D721Med (cell line): ENCODE measurements at regions not wholly inside any gene's neighbourhood (a gene's known extent, or its start where the extent isn't known, plus 50 kb on each side); places are given as distances from the start of the nearest gene placed in this dataset.

Experiments used
- DNase-seq: peaks from one replicate; pipeline ENCODE4 v3.0.0; 2011; ENCODE audit warnings: low spot score; ENCODE audit not compliant: insufficient read length
- FAIRE-seq: peaks from 2 replicates; lab custom pipeline; 2011; peaks lifted over from hg19 to GRCh38; lab: Jason Lieb, UNC
- TF ChIP-seq, protein P1 (sequence below): IDR thresholded peaks from 2 replicates; pipeline ENCODE4 v1.5.1; 2012; ENCODE audit warnings: mild to moderate bottlenecking, control low read depth; ENCODE audit not compliant: insufficient read depth; ENCODE audit errors: missing control alignments

- TF ChIP-seq, protein P1, sequence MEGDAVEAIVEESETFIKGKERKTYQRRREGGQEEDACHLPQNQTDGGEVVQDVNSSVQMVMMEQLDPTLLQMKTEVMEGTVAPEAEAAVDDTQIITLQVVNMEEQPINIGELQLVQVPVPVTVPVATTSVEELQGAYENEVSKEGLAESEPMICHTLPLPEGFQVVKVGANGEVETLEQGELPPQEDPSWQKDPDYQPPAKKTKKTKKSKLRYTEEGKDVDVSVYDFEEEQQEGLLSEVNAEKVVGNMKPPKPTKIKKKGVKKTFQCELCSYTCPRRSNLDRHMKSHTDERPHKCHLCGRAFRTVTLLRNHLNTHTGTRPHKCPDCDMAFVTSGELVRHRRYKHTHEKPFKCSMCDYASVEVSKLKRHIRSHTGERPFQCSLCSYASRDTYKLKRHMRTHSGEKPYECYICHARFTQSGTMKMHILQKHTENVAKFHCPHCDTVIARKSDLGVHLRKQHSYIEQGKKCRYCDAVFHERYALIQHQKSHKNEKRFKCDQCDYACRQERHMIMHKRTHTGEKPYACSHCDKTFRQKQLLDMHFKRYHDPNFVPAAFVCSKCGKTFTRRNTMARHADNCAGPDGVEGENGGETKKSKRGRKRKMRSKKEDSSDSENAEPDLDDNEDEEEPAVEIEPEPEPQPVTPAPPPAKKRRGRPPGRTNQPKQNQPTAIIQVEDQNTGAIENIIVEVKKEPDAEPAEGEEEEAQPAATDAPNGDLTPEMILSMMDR: no peak
- DNase-seq: no peak
- FAIRE-seq: no peak
These were observed 67.2 kb downstream of the MAF start for GRCh38 chr16:79533292-79533691.

GRCh38 chr16:79532785-79533184 is 67.8 kb downstream of the MAF start:
- no peak for FAIRE-seq
- TF ChIP-seq, protein P1: no peak
- DNase-seq: no peak

GRCh38 chr16:79532273-79532672 is 68.3 kb downstream of the MAF start:
- no peak for DNase-seq
- no peak for FAIRE-seq
- TF ChIP-seq, protein P1: no peak

GRCh38 chr16:79528338-79528737 is 72.2 kb downstream of the MAF start:
- TF ChIP-seq, protein P1: no peak
- FAIRE-seq: no peak

GRCh38 chr16:79523971-79524370 is 76.6 kb downstream of the MAF start:
- no peak for FAIRE-seq
- DNase-seq: no peak
- TF ChIP-seq, protein P1: no peak

More at GRCh38 chr16:79528338-79528737, 72.2 kb downstream of the MAF start:
- no peak for DNase-seq

GRCh38 chr16:79519448-79519847 is 81.1 kb downstream of the MAF start:
- DNase-seq (no peak), FAIRE-seq (no peak)
- TF ChIP-seq, protein P1: no peak

GRCh38 chr16:79517156-79517555 is 83.4 kb downstream of the MAF start:
- DNase-seq (no peak), FAIRE-seq (no peak)
- TF ChIP-seq, protein P1: no peak
